Right cardiac atrium (tissue), 5 donors: ENCODE measurements at regions not wholly inside any gene's neighbourhood (a gene's known extent, or its start where the extent isn't known, plus 50 kb on each side); places are given as distances from the start of the nearest gene placed in this dataset.

Experiments used
- ATAC-seq, 2 donors: fragments of 200-7000 bp; cut with Tn5 transposase; one replicate each; pipeline versions ENCODE4 v1.8.0 to v1.9.1; 2020; ENCODE audit warnings: moderate library complexity in 2 of 2, mild to moderate bottlenecking in 1 of 2
- DNase-seq, 3 donors: peaks; one replicate each; pipeline ENCODE4 v3.0.0-alpha.2; 2020
- H3K27ac ChIP-seq: one replicate; pipeline ENCODE4 v1.5.1; 2013; ENCODE audit warnings: mild to moderate bottlenecking, low read length, control low read depth, moderate library complexity
- H3K27me3 ChIP-seq: one replicate; pipeline ENCODE4 v1.6.1; 2013; ENCODE audit not compliant: control insufficient read depth, insufficient read depth
- H3K4me1 ChIP-seq: one replicate; pipeline ENCODE4 v1.6.1; 2013; ENCODE audit warnings: low read length; ENCODE audit not compliant: control insufficient read depth, insufficient read depth
- H3K4me3 ChIP-seq: one replicate; pipeline ENCODE4 v1.5.1; 2013; ENCODE audit warnings: low read length, control low read depth
- H3K9me3 ChIP-seq: one replicate; pipeline ENCODE4 v1.6.1; 2013; ENCODE audit warnings: low read length; ENCODE audit not compliant: control insufficient read depth
- WGBS: extraction: QIAGEN DNeasy Blood & Tissue Kit; methylation state at CpG from one replicate; pipeline ENCODE4 v1.1.7; 2013; 5-methylcytosine and 5-hydroxymethylcytosine counted together
- intact Hi-C, 4 donors: fragments of 100-400 bp; cut with DNase I; formaldehyde crosslinking; loops; one replicate each; pipeline versions ENCODE4 v1.11.0 to v1.14.0; 2022 to 2023
- donor health status: healthy with polysubstance abuse.
- donor health status: DM: no; HTN: yes; CAD: no.
- donor health status: DM: no; HTN: no; CAD: no.
- donor health status: DM: no; HTN: yes; CAD: no; lungs with severe emphysema.
- donor health status: DM: yes; HTN: yes; CAD: no.

- no peak for ATAC-seq
- no peak for DNase-seq
- Histone ChIP-seq H3K4me1 (no peaks in the 10 kb centered on the region), H3K9me3 (no peaks in the 10 kb centered on the region), H3K4me3 (no peak overlapping the region), H3K27ac (no peak overlapping the region), H3K27me3 (no peaks in the 10 kb centered on the region)
- WGBS, result 68% methylated on average over 2 of the region's 2 CpGs
- intact Hi-C loops, result no loop called here
Measured at GRCh38 chr3:154510780-154511179, 80.8 kb upstream of the GPR149 start.

GRCh38 chr3:154507727-154508126 lies 77.7 kb upstream of the GPR149 start:
- no peak for ATAC-seq

GRCh38 chr3:154496978-154497377 lies 67.0 kb upstream of the GPR149 start:
- DNase-seq, result no peak
- 34% methylated on average over 2 of the region's 2 CpGs for WGBS

More at GRCh38 chr3:154507727-154508126, 77.7 kb upstream of the GPR149 start:
- H3K4me1 ChIP-seq, result no peaks in the 10 kb centered on the region
- intact Hi-C loops, result no loop called here
- no peaks in the 10 kb centered on the region for H3K27me3 ChIP-seq
- no peak for DNase-seq
- H3K4me3 ChIP-seq, result no peak overlapping the region
- WGBS, result 76% methylated on average over 2 of the region's 2 CpGs
- H3K27ac ChIP-seq, result no peak overlapping the region
- H3K9me3 ChIP-seq, result no peaks in the 10 kb centered on the region

GRCh38 chr3:154496540-154496939 lies 66.5 kb upstream of the GPR149 start:
- intact Hi-C loops, result no loop called here
- no peak overlapping the region for H3K4me3 ChIP-seq
- DNase-seq (no peak), ATAC-seq (no peak)
- H3K27me3 ChIP-seq, result no peaks in the 10 kb centered on the region
- WGBS, result 72% methylated on average over 2 of the region's 2 CpGs
- no peaks in the 10 kb centered on the region for H3K4me1 ChIP-seq
- H3K27ac ChIP-seq, result no peak overlapping the region
- H3K9me3 ChIP-seq, result no peaks in the 10 kb centered on the region

More at GRCh38 chr3:154496978-154497377, 67.0 kb upstream of the GPR149 start:
- intact Hi-C loops, result no loop called here
- H3K4me1 ChIP-seq, result no peaks in the 10 kb centered on the region
- no peak for ATAC-seq
- no peak overlapping the region for H3K27ac ChIP-seq
- no peaks in the 10 kb centered on the region for H3K27me3 ChIP-seq
- no peak overlapping the region for H3K4me3 ChIP-seq
- H3K9me3 ChIP-seq, result no peaks in the 10 kb centered on the region

GRCh38 chr3:154486949-154487348 lies 57.0 kb upstream of the GPR149 start:
- no peak for DNase-seq
- intact Hi-C loops, result no loop called here

GRCh38 chr3:154482507-154482906 lies 52.5 kb upstream of the GPR149 start:
- DNase-seq (no peak), ATAC-seq (no peak)
- Histone ChIP-seq H3K4me1 (no peaks in the 10 kb centered on the region), H3K27ac (no peak overlapping the region), H3K4me3 (no peak overlapping the region), H3K27me3 (no peaks in the 10 kb centered on the region), H3K9me3 (no peaks in the 10 kb centered on the region)
- WGBS, result 73% methylated on average over 3 of the region's 3 CpGs
- intact Hi-C loops, result no loop called here

More at GRCh38 chr3:154486949-154487348, 57.0 kb upstream of the GPR149 start:
- H3K9me3 ChIP-seq, result no peaks in the 10 kb centered on the region
- no peaks in the 10 kb centered on the region for H3K4me1 ChIP-seq
- H3K27ac ChIP-seq, result no peak overlapping the region
- 50% methylated on average over 9 of the region's 9 CpGs for WGBS
- no peaks in the 10 kb centered on the region for H3K27me3 ChIP-seq
- ATAC-seq, result no peak
- no peak overlapping the region for H3K4me3 ChIP-seq

- intact Hi-C loops, result no loop called here
Measured at GRCh38 chr3:154480033-154480432, 50.0 kb upstream of the GPR149 start.

More at GRCh38 chr3:154480033-154480432, 50.0 kb upstream of the GPR149 start:
- H3K4me1 ChIP-seq, result no peaks in the 10 kb centered on the region
- no peak overlapping the region for H3K27ac ChIP-seq
- DNase-seq, result no peak
- 91% methylated on average over 4 of the region's 4 CpGs for WGBS
- H3K9me3 ChIP-seq, result no peaks in the 10 kb centered on the region
- no peaks in the 10 kb centered on the region for H3K27me3 ChIP-seq
- ATAC-seq, result no peak
- no peak overlapping the region for H3K4me3 ChIP-seq
